Neural progenitor cell (in vitro differentiated cells): ENCODE measurements at regions not wholly inside any gene's neighbourhood (a gene's known extent, or its start where the extent isn't known, plus 50 kb on each side); places are given as distances from the start of the nearest gene placed in this dataset.
A peak's percentile ranks its signal among the peaks of the same experiment; 100 is the strongest.

Experiments
- DNase-seq: peaks from one replicate; pipeline ENCODE4 v3.0.0-alpha.2; 2016; ENCODE audit warnings: low spot score
- H2AFZ ChIP-seq: fragments of 200-600 bp; sonication (generic); replicated peaks from 2 replicates; pipeline ENCODE4 v1.6.1; 2016; ENCODE audit warnings: antibody characterized with exemption
- H3F3A ChIP-seq: fragments of 200-600 bp; sonication (generic); 2 replicates; pipeline ENCODE4 v1.6.1; 2016; ENCODE audit warnings: antibody characterized with exemption, low read depth
- H3K27ac ChIP-seq: fragments of 200-600 bp; sonication (generic); 2 replicates; pipeline ENCODE4 v1.5.1; 2016; ENCODE audit warnings: mild to moderate bottlenecking
- H3K27me3 ChIP-seq: fragments of 200-600 bp; sonication (generic); 2 replicates; pipeline ENCODE4 v1.6.1; 2016; ENCODE audit warnings: mild to moderate bottlenecking, moderate library complexity
- H3K36me3 ChIP-seq: fragments of 200-600 bp; sonication (generic); 2 replicates; pipeline ENCODE4 v1.5.1; 2016
- H3K4me1 ChIP-seq: fragments of 200-600 bp; sonication (generic); 2 replicates; pipeline ENCODE4 v1.6.1; 2016; ENCODE audit warnings: mixed run types
- H3K4me2 ChIP-seq: fragments of 200-600 bp; sonication (generic); 2 replicates; pipeline ENCODE4 v1.6.1; 2016
- H3K4me3 ChIP-seq: fragments of 200-600 bp; sonication (generic); 2 replicates; pipeline ENCODE4 v1.5.1; 2016
- H3K79me2 ChIP-seq: fragments of 200-600 bp; sonication (generic); 2 replicates; pipeline ENCODE4 v1.6.1; 2016; ENCODE audit warnings: low read depth
- H3K9ac ChIP-seq: fragments of 200-600 bp; sonication (generic); 2 replicates; pipeline ENCODE4 v1.6.1; 2016
- H3K9me3 ChIP-seq: fragments of 200-600 bp; sonication (generic); 2 replicates; pipeline ENCODE4 v1.5.1; 2016; ENCODE audit warnings: low read depth
- H4K20me1 ChIP-seq: fragments of 200-600 bp; sonication (generic); 2 replicates; pipeline ENCODE4 v1.6.1; 2016; ENCODE audit warnings: low read depth
- H3K27ac Mint-ChIP-seq: 3 replicates; pipeline ENCODE4 v1.8.0; 2021; ENCODE audit warnings: mixed read lengths
- H3K27me3 Mint-ChIP-seq: 2 replicates; pipeline ENCODE4 v1.8.0; 2022; ENCODE audit warnings: low read depth, mild to moderate bottlenecking, inconsistent platforms, moderate library complexity, mixed read lengths; ENCODE audit not compliant: insufficient read depth
- H3K36me3 Mint-ChIP-seq: 3 replicates; pipeline ENCODE4 v1.8.0; 2021; ENCODE audit warnings: mixed read lengths
- H3K4me1 Mint-ChIP-seq: 3 replicates; pipeline ENCODE4 v1.8.0; 2021; ENCODE audit warnings: mixed read lengths
- H3K4me3 Mint-ChIP-seq: 3 replicates; pipeline ENCODE4 v1.8.0; 2021; ENCODE audit warnings: mild to moderate bottlenecking, moderate library complexity, mixed read lengths
- H3K9me3 Mint-ChIP-seq: 3 replicates; pipeline ENCODE4 v1.8.0; 2020; ENCODE audit warnings: mixed read lengths
- CTCF ChIP-seq: fragments of 200-600 bp; sonication (generic); IDR thresholded peaks from 2 replicates; pipeline ENCODE4 v1.5.1; 2017; ENCODE audit warnings: antibody characterized with exemption, mild to moderate bottlenecking
- EZH2 ChIP-seq: fragments of 200-600 bp; sonication (generic); IDR thresholded peaks from 2 replicates; pipeline ENCODE4 v1.6.1; 2017; ENCODE audit warnings: antibody characterized with exemption, mild to moderate bottlenecking, moderate library complexity
- EZH2phosphoT487 ChIP-seq: fragments of 200-600 bp; sonication (generic); IDR thresholded peaks from 2 replicates; pipeline ENCODE4 v1.6.1; 2017; ENCODE audit warnings: antibody characterized with exemption

- Histone ChIP-seq H3K4me2 (no peak overlapping the region), H3K79me2 (no peaks in the 10 kb centered on the region), H3K9me3 (no peaks in the 10 kb centered on the region), H3K4me3 (no peak overlapping the region), H4K20me1 (no peaks in the 10 kb centered on the region), H3K9ac (no peak overlapping the region), H3F3A (no peaks in the 10 kb centered on the region), H3K27ac (no peak overlapping the region), H3K27me3 (no peaks in the 10 kb centered on the region), H2AFZ (no peak overlapping the region), H3K36me3 (no peaks in the 10 kb centered on the region), H3K4me1 (no peaks in the 10 kb centered on the region)
- peak; percentile 13 for DNase-seq
- no peak overlapping the region for H3K27ac Mint-ChIP-seq
- H3K4me1 Mint-ChIP-seq: peaks cover 4% of the 10 kb centered on the region
- TF ChIP-seq CTCF (no peak), EZH2 (no peak), EZH2phosphoT487 (no peak)
- H3K36me3 Mint-ChIP-seq: no peaks in the 10 kb centered on the region
- peaks cover 2% of the 10 kb centered on the region for H3K27me3 Mint-ChIP-seq
- H3K9me3 Mint-ChIP-seq: no peaks in the 10 kb centered on the region
- no peak overlapping the region for H3K4me3 Mint-ChIP-seq
These were observed 54.3 kb upstream of the AGTR1 start for GRCh38 chr3:148643389-148643840.

- no peak for DNase-seq
- peaks cover 2% of the 10 kb centered on the region for H3K27me3 Mint-ChIP-seq
- peaks cover 4% of the 10 kb centered on the region for H3K4me1 Mint-ChIP-seq
- Histone ChIP-seq H3K9me3 (no peaks in the 10 kb centered on the region), H3F3A (no peaks in the 10 kb centered on the region), H2AFZ (peak overlapping the region; percentile 69), H3K36me3 (no peaks in the 10 kb centered on the region), H3K4me1 (no peaks in the 10 kb centered on the region), H3K79me2 (no peaks in the 10 kb centered on the region), H3K27me3 (no peaks in the 10 kb centered on the region), H3K4me2 (no peak overlapping the region), H4K20me1 (no peaks in the 10 kb centered on the region), H3K27ac (no peak overlapping the region), H3K9ac (no peak overlapping the region), H3K4me3 (no peak overlapping the region)
- no peak overlapping the region for H3K4me3 Mint-ChIP-seq
- H3K27ac Mint-ChIP-seq: no peak overlapping the region
- no peak for TF ChIP-seq EZH2
- no peaks in the 10 kb centered on the region for H3K9me3 Mint-ChIP-seq
- H3K36me3 Mint-ChIP-seq: no peaks in the 10 kb centered on the region
These were observed 51.5 kb upstream of the AGTR1 start for GRCh38 chr3:148646126-148646665.
